GM12873 (cell line): ENCODE measurements at regions not wholly inside any gene's neighbourhood (a gene's known extent, or its start where the extent isn't known, plus 50 kb on each side); places are given as distances from the start of the nearest gene placed in this dataset.

Source experiments
- CTCF ChIP-seq: IDR thresholded peaks from 2 replicates; pipeline ENCODE4 v1.5.1; 2012; ENCODE audit warnings: low read depth, mild to moderate bottlenecking, moderate library complexity, low read length, control low read depth; ENCODE audit not compliant: insufficient read depth; ENCODE audit errors: missing control alignments

- TF ChIP-seq CTCF, result no peak
Observed at GRCh38 chr6:141173529-141173928, 959.2 kb upstream of the GJE1 start.

- no peak for TF ChIP-seq CTCF
Observed at GRCh38 chr6:141169419-141169818, 963.3 kb upstream of the GJE1 start.

- no peak for TF ChIP-seq CTCF
Observed at GRCh38 chr6:141167945-141168344, 964.8 kb upstream of the GJE1 start.

GRCh38 chr6:141165002-141165665 is 967.6 kb upstream of the GJE1 start:
- TF ChIP-seq CTCF, result no peak

GRCh38 chr6:141164042-141164743 is 968.5 kb upstream of the GJE1 start:
- no peak for TF ChIP-seq CTCF

GRCh38 chr6:141163107-141163506 is 969.6 kb upstream of the GJE1 start:
- TF ChIP-seq CTCF, result no peak

- TF ChIP-seq CTCF, result no peak
Observed at GRCh38 chr6:141158740-141159139, 974.0 kb upstream of the GJE1 start.
